ENCODE measurements at regions not wholly inside any gene's neighbourhood (a gene's known extent, or its start where the extent isn't known, plus 50 kb on each side); places are given as distances from the start of the nearest gene placed in this dataset.

- in situ Hi-C loops (cut with HindIII; ENCODE audit: low sequenced_read_pairs) = no loop called here
- DNase-seq (ENCODE audit: low spot score) = no peak
Observed at GRCh38 chr1:10934150-10934818, 78.2 kb upstream of the TARDBP start.

GRCh38 chr1:10935246-10935645, 77.2 kb upstream of the TARDBP start:
- DNase-seq (ENCODE audit: low spot score) = no peak
- in situ Hi-C loops (cut with HindIII; ENCODE audit: low sequenced_read_pairs) = no loop called here

GRCh38 chr1:10935724-10936123, 76.7 kb upstream of the TARDBP start:
- DNase-seq (ENCODE audit: low spot score) = no peak
- in situ Hi-C loops (cut with HindIII; ENCODE audit: low sequenced_read_pairs) = no loop called here

- DNase-seq (ENCODE audit: low spot score) = no peak
- in situ Hi-C loops (cut with HindIII; ENCODE audit: low sequenced_read_pairs) = no loop called here
Observed at GRCh38 chr1:10936998-10937901, 75.2 kb upstream of the TARDBP start.

- in situ Hi-C loops (cut with HindIII; ENCODE audit: low sequenced_read_pairs) = no loop called here
- no peak for DNase-seq (ENCODE audit: low spot score)
Observed at GRCh38 chr1:10938741-10939417, 73.6 kb upstream of the TARDBP start.

- no peak for DNase-seq (ENCODE audit: low spot score)
- in situ Hi-C loops (cut with HindIII; ENCODE audit: low sequenced_read_pairs) = no loop called here
Observed at GRCh38 chr1:10939654-10940450, 72.6 kb upstream of the TARDBP start.

GRCh38 chr1:10940451-10940804, 72.0 kb upstream of the TARDBP start:
- in situ Hi-C loops (cut with HindIII; ENCODE audit: low sequenced_read_pairs) = no loop called here

GRCh38 chr1:10940838-10941237, 71.6 kb upstream of the TARDBP start:
- DNase-seq (ENCODE audit: low spot score) = no peak
- in situ Hi-C loops (cut with HindIII; ENCODE audit: low sequenced_read_pairs) = no loop called here

More at GRCh38 chr1:10940451-10940804, 72.0 kb upstream of the TARDBP start:
- DNase-seq (ENCODE audit: low spot score) = no peak

- DNase-seq (ENCODE audit: low spot score) = no peak
- in situ Hi-C loops (cut with HindIII; ENCODE audit: low sequenced_read_pairs) = no loop called here
Observed at GRCh38 chr1:10941891-10942541, 70.4 kb upstream of the TARDBP start.

- in situ Hi-C loops (cut with HindIII; ENCODE audit: low sequenced_read_pairs) = no loop called here
- DNase-seq (ENCODE audit: low spot score) = no peak
Observed at GRCh38 chr1:10942542-10942912, 69.9 kb upstream of the TARDBP start.

GRCh38 chr1:10943041-10943440, 69.4 kb upstream of the TARDBP start:
- DNase-seq (ENCODE audit: low spot score) = no peak
- in situ Hi-C loops (cut with HindIII; ENCODE audit: low sequenced_read_pairs) = no loop called here

GRCh38 chr1:10943991-10944730, 68.3 kb upstream of the TARDBP start:
- in situ Hi-C loops (cut with HindIII; ENCODE audit: low sequenced_read_pairs) = no loop called here
- DNase-seq (ENCODE audit: low spot score) = no peak

- no peak for DNase-seq (ENCODE audit: low spot score)
- in situ Hi-C loops (cut with HindIII; ENCODE audit: low sequenced_read_pairs) = no loop called here
Observed at GRCh38 chr1:10945991-10946509, 66.4 kb upstream of the TARDBP start.

GRCh38 chr1:10947181-10947580, 65.3 kb upstream of the TARDBP start:
- no peak for DNase-seq (ENCODE audit: low spot score)
- in situ Hi-C loops (cut with HindIII; ENCODE audit: low sequenced_read_pairs) = no loop called here

GRCh38 chr1:10947691-10948462, 64.6 kb upstream of the TARDBP start:
- DNase-seq (ENCODE audit: low spot score) = no peak
- in situ Hi-C loops (cut with HindIII; ENCODE audit: low sequenced_read_pairs) = no loop called here

GRCh38 chr1:10948463-10948775, 64.0 kb upstream of the TARDBP start:
- DNase-seq (ENCODE audit: low spot score) = peak; percentile 19
- in situ Hi-C loops (cut with HindIII; ENCODE audit: low sequenced_read_pairs) = no loop called here

- in situ Hi-C loops (cut with HindIII; ENCODE audit: low sequenced_read_pairs) = no loop called here
Observed at GRCh38 chr1:10950316-10951172, 61.9 kb upstream of the TARDBP start.

More at GRCh38 chr1:10950316-10951172, 61.9 kb upstream of the TARDBP start:
- DNase-seq (ENCODE audit: low spot score) = peak; percentile 45

All from G401 (cell line).